ENCODE measurements at regions not wholly inside any gene's neighbourhood (a gene's known extent, or its start where the extent isn't known, plus 50 kb on each side); places are given as distances from the start of the nearest gene placed in this dataset.

GRCh38 chr2:181264441-181264840 lies 192.7 kb upstream of the ITGA4 start:
- FAIRE-seq = no peak
- TF ChIP-seq CTCF (IDR thresholded peaks at IDR 0.05; ENCODE audit: insufficient read depth, missing control alignments) = no peak
- DNase-seq (ENCODE audit: insufficient read length, low spot score) = no peak

GRCh38 chr2:181266614-181267013 lies 190.6 kb upstream of the ITGA4 start:
- FAIRE-seq (no peak), DNase-seq (ENCODE audit: insufficient read length, low spot score) (no peak)
- TF ChIP-seq CTCF (IDR thresholded peaks at IDR 0.05; ENCODE audit: insufficient read depth, missing control alignments) = no peak

- FAIRE-seq (no peak), DNase-seq (ENCODE audit: insufficient read length, low spot score) (no peak)
- no peak for TF ChIP-seq CTCF (IDR thresholded peaks at IDR 0.05; ENCODE audit: insufficient read depth, missing control alignments)
Measured at GRCh38 chr2:181268174-181268867, 188.9 kb upstream of the ITGA4 start.

- no peak for FAIRE-seq
- no peak for DNase-seq (ENCODE audit: insufficient read length, low spot score)
Measured at GRCh38 chr2:181273986-181274385, 183.2 kb upstream of the ITGA4 start.

GRCh38 chr2:181275643-181276070 lies 181.5 kb upstream of the ITGA4 start:
- TF ChIP-seq CTCF (IDR thresholded peaks at IDR 0.05; ENCODE audit: insufficient read depth, missing control alignments) = no peak
- DNase-seq (ENCODE audit: insufficient read length, low spot score) (no peak), FAIRE-seq (no peak)

More at GRCh38 chr2:181273986-181274385, 183.2 kb upstream of the ITGA4 start:
- TF ChIP-seq CTCF (IDR thresholded peaks at IDR 0.05; ENCODE audit: insufficient read depth, missing control alignments) = no peak

GRCh38 chr2:181281206-181281832 lies 175.9 kb upstream of the ITGA4 start:
- TF ChIP-seq CTCF (IDR thresholded peaks at IDR 0.05; ENCODE audit: insufficient read depth, missing control alignments) = no peak
- no peak for FAIRE-seq
- DNase-seq (ENCODE audit: insufficient read length, low spot score) = no peak

- DNase-seq (ENCODE audit: insufficient read length, low spot score) (no peak), FAIRE-seq (no peak)
- no peak for TF ChIP-seq CTCF (IDR thresholded peaks at IDR 0.05; ENCODE audit: insufficient read depth, missing control alignments)
Measured at GRCh38 chr2:181285116-181285515, 172.1 kb upstream of the ITGA4 start.
